ENCODE measurements at regions not wholly inside any gene's neighbourhood (a gene's known extent, or its start where the extent isn't known, plus 50 kb on each side); places are given as distances from the start of the nearest gene placed in this dataset.
A peak's percentile ranks its signal among the peaks of the same experiment; 100 is the strongest.

GRCh38 chr15:59917504-59918157 is 86.5 kb upstream of the FOXB1 start:
- no peaks in the 10 kb centered on the region for H3K9me3 ChIP-seq (replicated peaks in 1 of 3)
- H3K27me3 ChIP-seq, result peaks cover 6% of the 10 kb centered on the region
- no peaks in the 10 kb centered on the region for H3K36me3 ChIP-seq (replicated peaks in 1 of 2)
- H3K27ac ChIP-seq, result no peak overlapping the region
- WGBS, 4 donors, result 28 to 42% (median 33%) methylated on average over 8 to 10 of the region's 10 CpGs
- intact Hi-C loops (cut with DNase I), result loop anchor here in 1 of 2 donors (10.0 kb wide), 1 partner anchor 267 kb away; no protein-coding TSS in a partner anchor
- no peaks in the 10 kb centered on the region for H3K4me1 ChIP-seq (replicated peaks in 1 of 2)
- H3K4me3 ChIP-seq, result no peak overlapping the region
- TF ChIP-seq POLR2A (IDR thresholded peaks at IDR 0.05), result no peak
- TF ChIP-seq, protein P1, sequence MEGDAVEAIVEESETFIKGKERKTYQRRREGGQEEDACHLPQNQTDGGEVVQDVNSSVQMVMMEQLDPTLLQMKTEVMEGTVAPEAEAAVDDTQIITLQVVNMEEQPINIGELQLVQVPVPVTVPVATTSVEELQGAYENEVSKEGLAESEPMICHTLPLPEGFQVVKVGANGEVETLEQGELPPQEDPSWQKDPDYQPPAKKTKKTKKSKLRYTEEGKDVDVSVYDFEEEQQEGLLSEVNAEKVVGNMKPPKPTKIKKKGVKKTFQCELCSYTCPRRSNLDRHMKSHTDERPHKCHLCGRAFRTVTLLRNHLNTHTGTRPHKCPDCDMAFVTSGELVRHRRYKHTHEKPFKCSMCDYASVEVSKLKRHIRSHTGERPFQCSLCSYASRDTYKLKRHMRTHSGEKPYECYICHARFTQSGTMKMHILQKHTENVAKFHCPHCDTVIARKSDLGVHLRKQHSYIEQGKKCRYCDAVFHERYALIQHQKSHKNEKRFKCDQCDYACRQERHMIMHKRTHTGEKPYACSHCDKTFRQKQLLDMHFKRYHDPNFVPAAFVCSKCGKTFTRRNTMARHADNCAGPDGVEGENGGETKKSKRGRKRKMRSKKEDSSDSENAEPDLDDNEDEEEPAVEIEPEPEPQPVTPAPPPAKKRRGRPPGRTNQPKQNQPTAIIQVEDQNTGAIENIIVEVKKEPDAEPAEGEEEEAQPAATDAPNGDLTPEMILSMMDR (IDR thresholded peaks at IDR 0.05), result peak; percentile 20 to 53 (median 48)
- peak; percentile 49 to 64 (median 60) for DNase-seq

DNA sequence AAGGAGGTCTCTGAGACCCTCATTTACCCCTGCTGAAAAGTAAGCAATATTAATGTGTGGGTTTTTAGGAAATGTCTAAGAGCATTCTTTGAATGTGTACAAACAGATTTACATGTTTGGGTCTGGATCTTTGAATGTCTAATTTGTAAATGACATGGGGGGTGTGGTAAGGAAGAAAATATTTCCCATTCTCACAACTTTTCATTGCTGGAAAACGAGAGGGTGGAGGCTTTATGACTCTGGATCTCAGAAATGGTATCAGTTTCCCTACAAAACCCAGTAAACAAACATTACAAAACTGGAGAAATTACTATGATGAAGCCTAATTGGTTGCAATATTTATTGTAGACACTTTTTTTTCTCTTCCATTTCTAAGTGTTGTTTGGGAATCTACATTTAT is 98.1 kb upstream of the FOXB1 start:
- DNase-seq, result no peak
- 35 to 56% (median 41%) methylated on average over 1 of the region's 1 CpG for WGBS, 4 donors
- TF ChIP-seq POLR2A (IDR thresholded peaks at IDR 0.05), result no peak
- TF ChIP-seq, protein P1 (IDR thresholded peaks at IDR 0.05), result no peak
- H3K27me3 ChIP-seq, result peaks cover 39% of the 10 kb centered on the region
- H3K36me3 ChIP-seq (replicated peaks in 1 of 2), result no peaks in the 10 kb centered on the region
- H3K9me3 ChIP-seq (replicated peaks in 1 of 3), result no peaks in the 10 kb centered on the region
- H3K4me3 ChIP-seq, result no peak overlapping the region
- intact Hi-C loops (cut with DNase I), result no loop called here
- no peaks in the 10 kb centered on the region for H3K4me1 ChIP-seq (replicated peaks in 1 of 2)
- H3K27ac ChIP-seq, result no peak overlapping the region

- intact Hi-C loops (cut with DNase I), result no loop called here
- DNase-seq, result no peak
- Histone ChIP-seq H3K27me3 (peaks cover 42% of the 10 kb centered on the region), H3K36me3 (replicated peaks in 1 of 2) (no peaks in the 10 kb centered on the region), H3K9me3 (replicated peaks in 1 of 3) (no peaks in the 10 kb centered on the region), H3K27ac (no peak overlapping the region), H3K4me3 (no peak overlapping the region), H3K4me1 (replicated peaks in 1 of 2) (no peaks in the 10 kb centered on the region)
- 31 to 45% (median 43%) methylated on average over 4 of the region's 4 CpGs for WGBS, 4 donors
- TF ChIP-seq, protein P1 (IDR thresholded peaks at IDR 0.05), result no peak
- TF ChIP-seq POLR2A (IDR thresholded peaks at IDR 0.05), result no peak
Measured at GRCh38 chr15:59905176-59905575, 98.9 kb upstream of the FOXB1 start.

- no peaks in the 10 kb centered on the region for H3K9me3 ChIP-seq (replicated peaks in 1 of 3)
- intact Hi-C loops (cut with DNase I), result no loop called here
- no peak overlapping the region for H3K27ac ChIP-seq
- no peaks in the 10 kb centered on the region for H3K4me1 ChIP-seq (replicated peaks in 1 of 2)
- no peak for DNase-seq
- no peaks in the 10 kb centered on the region for H3K36me3 ChIP-seq (replicated peaks in 1 of 2)
- H3K4me3 ChIP-seq, result no peak overlapping the region
- WGBS, 4 donors, result 23 to 37% (median 25%) methylated on average over 15 to 17 of the region's 17 CpGs
- TF ChIP-seq POLR2A (IDR thresholded peaks at IDR 0.05), result no peak
- TF ChIP-seq, protein P1 (IDR thresholded peaks at IDR 0.05), result no peak
- peaks cover 42% of the 10 kb centered on the region for H3K27me3 ChIP-seq
Measured at GRCh38 chr15:59904450-59905135, 99.5 kb upstream of the FOXB1 start.

Measured in adrenal gland (tissue), 9 donors.